VCaP (cell line): ENCODE measurements at regions not wholly inside any gene's neighbourhood (a gene's known extent, or its start where the extent isn't known, plus 50 kb on each side); places are given as distances from the start of the nearest gene placed in this dataset.
A peak's percentile ranks its signal among the peaks of the same experiment; 100 is the strongest.
"Not testable (repeated sequence)": the region's sequence is repeated elsewhere in the genome, so short reads cannot be mapped to it uniquely, and the experiment has no call there.

Experiments used
- H3K27ac ChIP-seq: fragments of 450-650 bp; 2 replicates; pipeline ENCODE4 v1.5.1; 2017
- TF ChIP-seq, protein P1 (sequence below): fragments of 450-650 bp; conservative IDR thresholded peaks from 2 replicates; pipeline ENCODE4 v1.5.1; 2017; ENCODE audit warnings: mild to moderate bottlenecking, moderate library complexity

- H3K27ac ChIP-seq = not testable (repeated sequence)
These were observed 70.8 kb downstream of the TBC1D26 start for GRCh38 chr17:15802917-15803316.

- not testable (repeated sequence) for H3K27ac ChIP-seq
These were observed 74.7 kb downstream of the TBC1D26 start for GRCh38 chr17:15806825-15807224.

GRCh38 chr17:15813388-15813787 lies 81.3 kb downstream of the TBC1D26 start:
- H3K27ac ChIP-seq = not testable (repeated sequence)

DNA sequence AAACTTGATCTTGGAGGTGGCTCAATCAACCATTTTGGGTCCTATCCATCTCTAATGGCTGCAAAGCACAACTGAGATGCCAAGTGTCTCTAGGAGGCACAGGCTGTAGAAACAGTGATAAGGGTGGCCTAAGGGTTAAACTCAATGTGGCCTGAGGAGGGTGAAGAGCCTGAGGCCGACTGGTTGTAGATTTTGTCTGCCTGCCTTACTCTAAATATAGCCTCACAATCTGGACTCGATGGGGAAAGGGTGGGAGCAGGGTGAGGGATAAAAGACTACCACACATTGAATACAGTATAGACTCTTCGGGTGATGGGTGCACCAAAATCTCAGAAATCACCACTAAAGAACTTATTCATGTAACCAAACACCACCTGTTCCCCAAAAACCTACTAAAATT lies 81.9 kb downstream of the TBC1D26 start:
- H3K27ac ChIP-seq = not testable (repeated sequence)

GRCh38 chr17:15817861-15818260 lies 85.8 kb downstream of the TBC1D26 start:
- H3K27ac ChIP-seq = not testable (repeated sequence)

- not testable (repeated sequence) for H3K27ac ChIP-seq
These were observed 90.2 kb downstream of the TBC1D26 start for GRCh38 chr17:15822280-15822679.

GRCh38 chr17:15828727-15829314 lies 96.7 kb downstream of the TBC1D26 start:
- TF ChIP-seq, protein P1, sequence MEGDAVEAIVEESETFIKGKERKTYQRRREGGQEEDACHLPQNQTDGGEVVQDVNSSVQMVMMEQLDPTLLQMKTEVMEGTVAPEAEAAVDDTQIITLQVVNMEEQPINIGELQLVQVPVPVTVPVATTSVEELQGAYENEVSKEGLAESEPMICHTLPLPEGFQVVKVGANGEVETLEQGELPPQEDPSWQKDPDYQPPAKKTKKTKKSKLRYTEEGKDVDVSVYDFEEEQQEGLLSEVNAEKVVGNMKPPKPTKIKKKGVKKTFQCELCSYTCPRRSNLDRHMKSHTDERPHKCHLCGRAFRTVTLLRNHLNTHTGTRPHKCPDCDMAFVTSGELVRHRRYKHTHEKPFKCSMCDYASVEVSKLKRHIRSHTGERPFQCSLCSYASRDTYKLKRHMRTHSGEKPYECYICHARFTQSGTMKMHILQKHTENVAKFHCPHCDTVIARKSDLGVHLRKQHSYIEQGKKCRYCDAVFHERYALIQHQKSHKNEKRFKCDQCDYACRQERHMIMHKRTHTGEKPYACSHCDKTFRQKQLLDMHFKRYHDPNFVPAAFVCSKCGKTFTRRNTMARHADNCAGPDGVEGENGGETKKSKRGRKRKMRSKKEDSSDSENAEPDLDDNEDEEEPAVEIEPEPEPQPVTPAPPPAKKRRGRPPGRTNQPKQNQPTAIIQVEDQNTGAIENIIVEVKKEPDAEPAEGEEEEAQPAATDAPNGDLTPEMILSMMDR = peak; percentile 86
- H3K27ac ChIP-seq = not testable (repeated sequence)

- H3K27ac ChIP-seq = not testable (repeated sequence)
These were observed 98.1 kb downstream of the TBC1D26 start for GRCh38 chr17:15830221-15830620.

DNA sequence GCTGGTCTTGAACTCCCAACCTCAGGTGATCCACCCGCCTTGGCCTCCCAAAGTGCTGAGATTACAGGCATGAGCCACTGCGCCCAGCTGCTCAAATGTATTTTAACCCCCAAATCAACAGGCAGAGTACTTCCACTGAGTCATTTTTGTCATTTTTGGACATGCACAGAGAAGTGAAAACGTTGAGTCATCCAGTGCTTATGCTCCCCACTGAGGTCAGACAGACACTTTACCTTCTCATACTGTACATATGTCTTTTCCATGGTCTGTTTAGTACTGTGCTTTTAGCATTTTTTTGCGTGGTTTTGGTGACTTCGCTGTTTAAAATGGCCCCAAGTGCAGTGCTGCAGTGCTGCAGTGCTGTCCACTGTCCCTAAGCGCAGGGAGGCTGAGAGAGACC lies 99.1 kb downstream of the TBC1D26 start:
- H3K27ac ChIP-seq = not testable (repeated sequence)

- not testable (repeated sequence) for H3K27ac ChIP-seq
These were observed 100.9 kb downstream of the TBC1D26 start for GRCh38 chr17:15832921-15833480.

GRCh38 chr17:15833890-15834289 lies 101.8 kb downstream of the TBC1D26 start:
- H3K27ac ChIP-seq = not testable (repeated sequence)

DNA sequence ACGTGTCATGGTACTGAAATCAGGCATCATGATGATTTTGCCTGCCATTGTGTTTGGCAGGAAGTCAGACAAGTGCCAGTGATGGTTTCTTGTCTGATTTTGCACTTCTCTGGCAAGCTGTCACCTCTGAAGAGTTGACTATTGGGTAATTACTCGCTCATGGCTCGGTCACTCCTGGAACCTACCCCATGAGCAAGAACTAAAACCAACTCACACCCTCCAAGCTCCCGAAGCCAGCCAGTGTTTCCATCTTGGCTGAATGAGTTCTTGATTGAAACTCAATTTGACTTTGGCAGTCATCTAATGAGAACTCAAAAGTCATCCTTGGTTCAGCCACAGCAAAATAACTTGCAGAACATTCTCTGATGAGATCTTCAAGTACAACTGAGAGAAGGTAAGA lies 103.4 kb downstream of the TBC1D26 start:
- H3K27ac ChIP-seq = not testable (repeated sequence)

DNA sequence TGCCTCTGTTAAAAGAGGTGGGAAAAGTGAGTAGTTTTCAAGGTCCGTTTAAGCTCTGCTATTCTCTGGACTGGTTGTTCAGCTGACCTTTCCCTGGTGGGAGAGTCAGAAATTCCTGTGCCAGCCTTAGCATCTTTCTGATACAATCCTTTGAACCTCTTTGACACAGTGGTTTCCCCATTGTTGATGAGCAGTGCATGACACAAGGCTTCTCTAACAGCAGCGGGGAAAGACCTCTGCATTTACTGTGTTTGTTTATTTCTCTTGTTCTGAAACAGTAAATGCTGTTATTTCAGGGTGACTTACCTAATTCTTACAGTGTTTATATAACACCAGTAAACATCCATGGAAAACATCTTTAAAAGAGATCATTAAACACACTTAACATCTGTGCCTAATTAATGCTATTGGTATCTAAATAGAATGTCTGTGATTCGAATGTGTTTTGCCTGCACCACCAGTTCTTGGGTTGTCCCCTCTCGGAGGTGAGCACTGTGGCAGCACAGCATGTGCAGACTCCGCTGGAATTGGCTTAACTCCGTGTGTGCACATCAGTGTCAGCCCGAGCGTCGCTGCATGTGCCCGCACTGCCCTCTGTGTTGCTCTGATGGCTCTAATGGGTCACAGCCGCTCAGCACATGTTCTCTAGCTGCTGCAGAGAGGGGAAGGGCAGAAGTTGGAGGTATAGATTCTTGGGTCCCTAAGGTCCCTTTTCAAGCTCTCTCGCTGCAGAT lies 104.3 kb downstream of the TBC1D26 start:
- H3K27ac ChIP-seq = not testable (repeated sequence)

- not testable (repeated sequence) for H3K27ac ChIP-seq
These were observed 104.9 kb downstream of the TBC1D26 start for GRCh38 chr17:15836991-15837390.

- not testable (repeated sequence) for H3K27ac ChIP-seq
These were observed 97.3 kb upstream of the ADORA2B start for GRCh38 chr17:15847447-15848229.

DNA sequence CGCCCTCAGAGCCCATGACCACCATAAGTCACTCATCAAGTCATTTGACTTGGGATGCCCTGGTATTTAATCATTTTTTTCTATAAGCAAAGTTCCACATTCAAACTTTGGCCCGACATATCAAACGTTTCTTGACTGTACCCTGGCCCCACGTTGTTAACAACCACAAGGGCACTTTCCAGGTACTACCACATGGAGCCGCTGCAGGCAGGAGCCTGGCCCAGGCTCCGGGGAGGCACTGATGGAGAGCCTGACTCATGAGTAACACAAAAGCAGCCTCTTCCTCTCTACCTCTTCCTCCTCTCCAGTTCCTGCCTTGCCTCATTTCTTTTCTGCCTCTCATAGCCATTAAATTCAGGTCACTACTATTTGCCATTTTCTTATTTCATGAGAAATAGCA lies 95.9 kb upstream of the ADORA2B start:
- H3K27ac ChIP-seq = not testable (repeated sequence)

DNA sequence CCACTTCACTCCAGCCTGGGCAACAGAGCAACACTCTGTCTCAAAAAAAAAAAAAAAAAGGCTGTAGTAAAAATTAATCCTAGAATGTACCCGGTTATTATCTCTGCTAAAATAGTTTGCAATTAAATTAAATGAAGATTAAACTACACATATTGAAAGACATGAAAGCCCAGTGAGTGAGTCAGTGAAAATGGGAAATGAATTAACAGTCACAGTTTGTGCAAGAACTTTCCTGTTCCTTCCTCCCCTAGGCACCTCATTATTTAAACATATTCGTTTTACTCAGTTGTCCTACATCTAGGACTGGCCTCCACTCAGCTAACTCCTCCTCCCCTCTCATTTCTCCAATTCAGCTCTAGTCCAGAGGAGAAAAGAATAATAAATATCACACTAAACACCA lies 94.9 kb upstream of the ADORA2B start:
- not testable (repeated sequence) for H3K27ac ChIP-seq

GRCh38 chr17:15850687-15851086 lies 94.2 kb upstream of the ADORA2B start:
- H3K27ac ChIP-seq = not testable (repeated sequence)

DNA sequence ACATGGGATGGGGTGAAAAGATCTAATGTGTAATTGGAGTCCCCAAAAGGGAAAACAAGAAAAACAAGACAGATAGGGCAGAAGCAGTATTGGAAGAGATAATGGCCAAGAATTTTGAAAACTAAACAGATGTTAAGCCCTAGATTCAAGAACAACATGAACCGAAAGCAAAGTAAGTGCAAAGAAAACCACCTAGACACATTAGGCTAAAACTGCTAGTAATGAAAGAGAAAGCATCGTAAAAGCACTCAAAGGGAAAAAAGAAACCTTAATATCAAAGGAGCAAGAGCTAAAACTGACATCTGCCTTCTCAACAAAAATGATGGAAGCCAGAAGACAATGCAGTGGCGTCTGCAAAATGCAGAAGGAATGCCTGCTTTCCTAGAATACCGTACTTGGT lies 92.1 kb upstream of the ADORA2B start:
- not testable (repeated sequence) for H3K27ac ChIP-seq

DNA sequence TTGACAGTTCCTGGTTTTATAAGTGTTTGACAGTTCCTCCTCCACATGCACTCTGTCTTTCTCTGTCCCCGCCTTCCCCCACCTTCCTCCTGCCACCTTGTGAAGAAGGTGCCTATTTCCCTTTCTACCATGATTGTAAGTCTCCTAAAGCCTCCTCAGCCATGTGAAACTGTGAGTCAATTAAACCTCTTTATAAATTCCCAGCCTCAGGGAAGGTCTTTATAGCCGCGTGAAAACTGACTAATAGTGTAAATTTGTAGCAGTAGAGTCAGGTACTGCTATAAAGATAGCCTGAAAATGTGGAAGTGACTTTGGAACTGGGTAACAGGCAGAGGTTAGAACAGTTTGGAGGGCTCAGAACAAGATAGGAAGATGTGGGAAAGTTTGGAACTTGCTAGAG lies 88.7 kb upstream of the ADORA2B start:
- H3K27ac ChIP-seq = not testable (repeated sequence)

GRCh38 chr17:15856745-15857144 lies 88.2 kb upstream of the ADORA2B start:
- not testable (repeated sequence) for H3K27ac ChIP-seq
